ENCODE measurements at regions not wholly inside any gene's neighbourhood (a gene's known extent, or its start where the extent isn't known, plus 50 kb on each side); places are given as distances from the start of the nearest gene placed in this dataset.
"Not testable (repeated sequence)": the region's sequence is repeated elsewhere in the genome, so short reads cannot be mapped to it uniquely, and the experiment has no call there.

GRCh38 chr3:75502769-75503756 lies 161.1 kb upstream of the FRG2C start:
- H3K27me3 ChIP-seq (ENCODE audit: insufficient read depth, low read length); H3K4me3 Mint-ChIP-seq; H3K4me1 ChIP-seq (ENCODE audit: insufficient read depth, low read length); POLR2A ChIA-PET (ENCODE audit: partially characterized antibody); H3K27me3 Mint-ChIP-seq; H3K9me3 ChIP-seq (ENCODE audit: control insufficient read depth in 1 of 2, low read length in 2 of 2); DNase-seq; H3K36me3 Mint-ChIP-seq; H3K4me3 ChIP-seq (ENCODE audit: low read length in 2 of 2); intact Hi-C loops (cut with micrococcal nuclease); H3K4me1 Mint-ChIP-seq; H3K36me3 ChIP-seq (ENCODE audit: insufficient read depth, low read length); H3K27ac ChIP-seq (ENCODE audit: low read depth, low read length); CTCF ChIA-PET (ENCODE audit: partially characterized antibody); H3K27ac Mint-ChIP-seq: not testable (repeated sequence)
- peaks cover 6 to 71% (median 47%) of the 10 kb centered on the region in 8 donors for H3K9me3 Mint-ChIP-seq

- Histone ChIP-seq H3K4me1 (ENCODE audit: insufficient read depth, low read length) (no peaks in the 10 kb centered on the region), H3K9me3 (ENCODE audit: control insufficient read depth in 1 of 2, low read length in 2 of 2) (no peaks in the 10 kb centered on the region), H3K27me3 (ENCODE audit: insufficient read depth, low read length) (no peaks in the 10 kb centered on the region), H3K27ac (ENCODE audit: low read depth, low read length) (no peak overlapping the region), H3K4me3 (ENCODE audit: low read length in 2 of 2) (no peak overlapping the region), H3K36me3 (ENCODE audit: insufficient read depth, low read length) (no peaks in the 10 kb centered on the region)
- ChIA-PET CTCF (ENCODE audit: partially characterized antibody) (no interaction called here), POLR2A (ENCODE audit: partially characterized antibody) (no interaction called here)
- DNase-seq: peak in 1 of 5 donors; percentile 22
- intact Hi-C loops (cut with micrococcal nuclease): no loop called here
- Mint-ChIP-seq H3K4me3 (no peak overlapping the region), H3K27me3 (no peaks in the 10 kb centered on the region), H3K36me3 (peaks cover 7 to 9% of the 10 kb centered on the region in 2 donors), H3K9me3 (peaks cover 6 to 80% (median 55%) of the 10 kb centered on the region in 8 donors), H3K27ac (no peak overlapping the region), H3K4me1 (no peaks in the 10 kb centered on the region)
These were observed 157.5 kb upstream of the FRG2C start for GRCh38 chr3:75506603-75507002.

- H3K4me1 Mint-ChIP-seq; H3K9me3 ChIP-seq (ENCODE audit: control insufficient read depth in 1 of 2, low read length in 2 of 2); POLR2A ChIA-PET (ENCODE audit: partially characterized antibody); H3K36me3 ChIP-seq (ENCODE audit: insufficient read depth, low read length); H3K27me3 Mint-ChIP-seq; H3K27ac Mint-ChIP-seq; H3K4me3 Mint-ChIP-seq; H3K4me1 ChIP-seq (ENCODE audit: insufficient read depth, low read length); H3K4me3 ChIP-seq (ENCODE audit: low read length in 2 of 2); H3K27me3 ChIP-seq (ENCODE audit: insufficient read depth, low read length); CTCF ChIA-PET (ENCODE audit: partially characterized antibody); intact Hi-C loops (cut with micrococcal nuclease); H3K27ac ChIP-seq (ENCODE audit: low read depth, low read length); DNase-seq: not testable (repeated sequence)
- peaks cover 2 to 81% (median 59%) of the 10 kb centered on the region in 8 donors for H3K9me3 Mint-ChIP-seq
- H3K36me3 Mint-ChIP-seq: peaks cover 12% of the 10 kb centered on the region in 2 donors
These were observed 156.2 kb upstream of the FRG2C start for GRCh38 chr3:75507956-75508355.

GRCh38 chr3:75527657-75528056 lies 136.5 kb upstream of the FRG2C start:
- CTCF ChIA-PET (ENCODE audit: partially characterized antibody); H3K27ac ChIP-seq (ENCODE audit: low read depth, low read length); H3K9me3 ChIP-seq (ENCODE audit: control insufficient read depth in 1 of 2, low read length in 2 of 2); H3K27me3 Mint-ChIP-seq; POLR2A ChIA-PET (ENCODE audit: partially characterized antibody); DNase-seq; H3K27ac Mint-ChIP-seq; H3K4me3 ChIP-seq (ENCODE audit: low read length in 2 of 2); H3K36me3 ChIP-seq (ENCODE audit: insufficient read depth, low read length); H3K4me3 Mint-ChIP-seq; H3K4me1 Mint-ChIP-seq; H3K4me1 ChIP-seq (ENCODE audit: insufficient read depth, low read length); H3K27me3 ChIP-seq (ENCODE audit: insufficient read depth, low read length); intact Hi-C loops (cut with micrococcal nuclease); H3K36me3 Mint-ChIP-seq: not testable (repeated sequence)
- H3K9me3 Mint-ChIP-seq: peaks cover 0 to 58% (median under 1%) of the 10 kb centered on the region in 8 donors

GRCh38 chr3:75552095-75552494 lies 112.0 kb upstream of the FRG2C start:
- H3K36me3 ChIP-seq (ENCODE audit: insufficient read depth, low read length); H3K4me1 ChIP-seq (ENCODE audit: insufficient read depth, low read length); POLR2A ChIA-PET (ENCODE audit: partially characterized antibody); H3K27ac ChIP-seq (ENCODE audit: low read depth, low read length); H3K4me1 Mint-ChIP-seq; intact Hi-C loops (cut with micrococcal nuclease); H3K9me3 ChIP-seq (ENCODE audit: control insufficient read depth in 1 of 2, low read length in 2 of 2); H3K27me3 Mint-ChIP-seq; H3K36me3 Mint-ChIP-seq; H3K4me3 Mint-ChIP-seq; H3K27ac Mint-ChIP-seq; H3K4me3 ChIP-seq (ENCODE audit: low read length in 2 of 2); H3K27me3 ChIP-seq (ENCODE audit: insufficient read depth, low read length); CTCF ChIA-PET (ENCODE audit: partially characterized antibody): not testable (repeated sequence)
- peak in 1 of 5 donors; percentile 1 for DNase-seq
- peaks cover 2 to 63% (median 30%) of the 10 kb centered on the region in 8 donors for H3K9me3 Mint-ChIP-seq

- peak overlapping the region in 1 of 7 donors; percentile 41 for H3K27ac Mint-ChIP-seq
- H3K9me3 ChIP-seq (ENCODE audit: control insufficient read depth in 1 of 2, low read length in 2 of 2); H3K4me3 ChIP-seq (ENCODE audit: low read length in 2 of 2); H3K4me3 Mint-ChIP-seq; DNase-seq; CTCF ChIA-PET (ENCODE audit: partially characterized antibody); H3K4me1 ChIP-seq (ENCODE audit: insufficient read depth, low read length); POLR2A ChIA-PET (ENCODE audit: partially characterized antibody); H3K4me1 Mint-ChIP-seq; H3K36me3 ChIP-seq (ENCODE audit: insufficient read depth, low read length); H3K36me3 Mint-ChIP-seq; intact Hi-C loops (cut with micrococcal nuclease); H3K27ac ChIP-seq (ENCODE audit: low read depth, low read length); H3K27me3 ChIP-seq (ENCODE audit: insufficient read depth, low read length); H3K27me3 Mint-ChIP-seq: not testable (repeated sequence)
- peaks cover 0 to 10% (median 0%) of the 10 kb centered on the region in 8 donors for H3K9me3 Mint-ChIP-seq
These were observed 99.7 kb upstream of the FRG2C start for GRCh38 chr3:75564427-75564826.

- intact Hi-C loops (cut with micrococcal nuclease); H3K36me3 Mint-ChIP-seq; H3K36me3 ChIP-seq (ENCODE audit: insufficient read depth, low read length); H3K4me3 Mint-ChIP-seq; H3K4me1 Mint-ChIP-seq; H3K9me3 Mint-ChIP-seq; POLR2A ChIA-PET (ENCODE audit: partially characterized antibody); H3K9me3 ChIP-seq (ENCODE audit: control insufficient read depth in 1 of 2, low read length in 2 of 2); CTCF ChIA-PET (ENCODE audit: partially characterized antibody); H3K27me3 ChIP-seq (ENCODE audit: insufficient read depth, low read length); H3K4me1 ChIP-seq (ENCODE audit: insufficient read depth, low read length); DNase-seq; H3K27me3 Mint-ChIP-seq; H3K4me3 ChIP-seq (ENCODE audit: low read length in 2 of 2); H3K27ac ChIP-seq (ENCODE audit: low read depth, low read length); H3K27ac Mint-ChIP-seq: not testable (repeated sequence)
These were observed 91.8 kb upstream of the FRG2C start for GRCh38 chr3:75572303-75572702.

Measured in CD4-positive, alpha-beta memory T cell (primary cell).